ENCODE measurements at regions not wholly inside any gene's neighbourhood (a gene's known extent, or its start where the extent isn't known, plus 50 kb on each side); places are given as distances from the start of the nearest gene placed in this dataset.

- DNase-seq, result no peak
Observed at GRCh38 chr2:161085149-161085548, 75.1 kb upstream of the TANK start.

GRCh38 chr2:161088658-161089350 lies 71.4 kb upstream of the TANK start:
- DNase-seq, result no peak

GRCh38 chr2:161090411-161090810 lies 69.8 kb upstream of the TANK start:
- DNase-seq, result peak; percentile 42

DNA sequence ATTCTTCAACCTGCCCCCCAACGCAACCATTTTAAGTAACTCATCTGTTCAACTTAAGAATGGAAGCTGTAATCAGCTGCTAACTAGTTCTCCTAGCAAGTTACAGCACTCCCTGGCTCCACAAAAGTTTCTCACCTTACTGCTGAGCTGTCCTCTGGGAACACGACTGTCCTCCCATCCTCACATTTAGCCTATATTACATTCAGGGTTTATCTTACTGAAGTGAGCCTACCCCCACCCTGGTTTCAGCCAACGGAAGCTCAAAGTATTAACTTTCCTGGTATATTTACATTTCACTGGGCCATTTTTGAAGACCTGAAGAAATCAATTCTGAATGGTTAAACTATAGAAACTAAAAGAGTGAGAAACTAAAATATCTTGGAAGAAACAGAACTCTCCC lies 64.9 kb upstream of the TANK start:
- no peak for DNase-seq

DNA sequence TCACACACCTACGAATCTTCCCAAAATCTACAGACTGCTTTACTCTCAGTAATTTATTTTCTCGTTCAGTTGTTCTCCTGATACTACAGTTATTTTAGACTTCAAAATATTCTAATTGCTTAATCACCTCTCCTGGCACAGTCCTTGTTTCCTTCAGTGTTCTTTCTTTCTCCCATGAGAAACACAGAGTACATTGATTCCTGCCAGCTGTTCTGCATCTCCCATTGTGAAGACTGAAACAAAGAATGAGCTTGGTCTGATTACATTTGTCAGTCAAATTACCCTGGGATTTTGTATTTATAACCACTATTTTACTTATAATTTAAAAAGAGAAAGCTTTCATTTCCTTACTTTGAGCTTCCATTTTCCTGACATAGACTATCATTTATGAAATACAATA lies 63.9 kb upstream of the TANK start:
- DNase-seq, result no peak

GRCh38 chr2:161097157-161097556 lies 63.1 kb upstream of the TANK start:
- no peak for DNase-seq

DNA sequence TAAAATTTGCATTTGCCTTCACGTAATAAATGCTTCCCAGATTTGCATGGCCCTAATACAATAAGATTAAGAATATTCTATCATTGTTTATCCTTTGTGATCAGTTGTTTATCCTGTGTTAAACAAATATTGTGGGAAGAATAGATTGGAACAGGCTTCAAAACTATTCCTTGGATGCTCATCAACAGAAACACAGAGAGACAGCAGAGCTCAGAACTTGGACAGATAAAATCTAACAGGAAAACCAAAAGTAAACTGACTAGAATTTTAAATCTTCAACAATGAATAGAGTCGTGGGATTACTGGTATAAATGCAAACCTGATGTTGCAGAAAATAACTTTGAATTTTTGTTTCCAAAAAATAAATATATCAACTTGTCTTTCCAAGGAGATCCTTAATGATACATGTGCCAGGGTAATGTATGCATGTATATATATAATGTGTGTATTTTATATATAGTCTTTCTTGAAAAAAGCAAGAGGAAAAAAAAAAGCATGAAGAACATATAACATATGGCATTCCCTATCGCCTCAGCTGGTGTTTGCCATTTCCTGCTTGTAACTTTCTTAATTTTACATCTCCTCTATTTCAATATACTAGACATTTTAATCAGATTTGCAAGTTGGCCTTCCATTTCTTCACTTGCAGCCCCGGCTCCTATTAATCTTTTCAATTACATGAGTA lies 59.9 kb upstream of the TANK start:
- DNase-seq, result no peak

GRCh38 chr2:161101406-161101805 lies 58.8 kb upstream of the TANK start:
- no peak for DNase-seq

- DNase-seq, result no peak
Observed at GRCh38 chr2:161102770-161103450, 57.3 kb upstream of the TANK start.

- DNase-seq, result no peak
Observed at GRCh38 chr2:161103451-161103831, 56.8 kb upstream of the TANK start.

GRCh38 chr2:161104054-161104553 lies 56.1 kb upstream of the TANK start:
- no peak for DNase-seq

GRCh38 chr2:161107265-161107664 lies 53.0 kb upstream of the TANK start:
- DNase-seq, result no peak

All from activated CD4-positive, alpha-beta T cell treated with anti-CD3 and anti-CD28 coated beads for 48 hours (primary cell).